Endothelial cell of umbilical vein (primary cell): ENCODE measurements at regions not wholly inside any gene's neighbourhood (a gene's known extent, or its start where the extent isn't known, plus 50 kb on each side); places are given as distances from the start of the nearest gene placed in this dataset.
"Not testable (repeated sequence)": the region's sequence is repeated elsewhere in the genome, so short reads cannot be mapped to it uniquely, and the experiment has no call there.

ENCODE experiments used
- BruUV-seq: library from RNA; stranded (reverse); fragments of 400-500 nt; replicated peaks from 2 replicates; lab custom pipeline; 2021; lab: Mats Ljungman, UMichigan
- CTCF ChIA-PET: fragments of 300-600, 350-600 bp; sonication (Branson Sonifier 250); formaldehyde crosslinking; loops from one replicate; lab custom pipeline; 2021; ENCODE audit warnings: antibody characterized with exemption, inconsistent platforms; lab: Charles Lee
- POLR2A ChIA-PET: fragments of 300-600, 350-600 bp; sonication (Branson Sonifier 250); formaldehyde crosslinking; loops from one replicate; lab custom pipeline; 2021; ENCODE audit warnings: antibody characterized with exemption, inconsistent platforms; lab: Charles Lee
- DNase-seq: peaks from one replicate; pipeline ENCODE4 v3.0.0-alpha.2; 2011; ENCODE audit warnings: low read depth, low spot score
- FAIRE-seq: peaks from 2 replicates; lab custom pipeline; 2011; peaks lifted over from hg19 to GRCh38; lab: Jason Lieb, UNC
- H2AFZ ChIP-seq: 2 replicates; pipeline ENCODE4 v1.6.0; 2012; ENCODE audit warnings: low read depth, low read length, control low read depth, inconsistent platforms
- H3K27ac ChIP-seq: 2 replicates; pipeline ENCODE4 v1.5.1; 2011; ENCODE audit warnings: low read depth, mild to moderate bottlenecking, control low read depth, low read length, moderate library complexity; ENCODE audit not compliant: insufficient read depth
- H3K27me3 ChIP-seq, 2 experiments: 2 replicates each; pipeline versions ENCODE4 v1.6.0 to v1.6.1; 2011; ENCODE audit warnings: low read length in 2 of 2, mixed read lengths in 1 of 2; ENCODE audit not compliant: control insufficient read depth in 2 of 2, insufficient read depth in 2 of 2
- H3K36me3 ChIP-seq, 2 experiments: 2 replicates in 1 of 2; 3 replicates in 1 of 2; pipeline ENCODE4 v1.5.1; 2011; ENCODE audit warnings: low read length in 2 of 2, mild to moderate bottlenecking in 1 of 2, moderate library complexity in 1 of 2; ENCODE audit not compliant: control insufficient read depth in 2 of 2, insufficient read depth in 2 of 2; ENCODE audit errors: extremely low read depth in 1 of 2
- H3K4me1 ChIP-seq: 3 replicates; pipeline ENCODE4 v1.5.1; 2011; ENCODE audit warnings: mild to moderate bottlenecking, low read length; ENCODE audit not compliant: control insufficient read depth, insufficient read depth; ENCODE audit errors: extremely low read depth
- H3K4me2 ChIP-seq: 2 replicates; pipeline ENCODE4 v1.6.1; 2011; ENCODE audit warnings: low read length, control low read depth, mixed read lengths; ENCODE audit not compliant: insufficient read depth
- H3K4me3 ChIP-seq, 3 experiments: fragments of 200-600 bp in 1 of 3; sonication (generic), shearing (Covaris generic) in 1 of 3; replicated peaks in 1 of 3; 2 replicates each; pipeline ENCODE4 v1.5.1; 2011 to 2016; ENCODE audit warnings: control low read depth in 3 of 3, low read length in 3 of 3, mild to moderate bottlenecking in 2 of 3, inconsistent platforms in 1 of 3, low read depth in 1 of 3, moderate library complexity in 1 of 3; ENCODE audit not compliant: insufficient read depth in 1 of 3
- H3K79me2 ChIP-seq: 2 replicates; pipeline ENCODE4 v1.6.0; 2012; ENCODE audit warnings: low read length, inconsistent platforms; ENCODE audit not compliant: control insufficient read depth, insufficient read depth
- H3K9ac ChIP-seq: replicated peaks from 2 replicates; pipeline ENCODE3; 2011; ENCODE audit warnings: low read length, control low read depth; ENCODE audit not compliant: insufficient read depth; ENCODE audit errors: extremely low read depth
- H3K9me1 ChIP-seq: replicated peaks from 3 replicates; pipeline ENCODE4 v1.6.0; 2011; ENCODE audit warnings: mild to moderate bottlenecking, low read length; ENCODE audit not compliant: control insufficient read depth, insufficient read depth; ENCODE audit errors: extremely low read depth
- H3K9me3 ChIP-seq: replicated peaks from 2 replicates; pipeline ENCODE4 v1.5.1; 2012; ENCODE audit warnings: low read length, inconsistent platforms; ENCODE audit not compliant: control insufficient read depth, insufficient read depth
- H4K20me1 ChIP-seq: replicated peaks from 2 replicates; pipeline ENCODE3; 2011; ENCODE audit warnings: mild to moderate bottlenecking, low read length; ENCODE audit not compliant: control insufficient read depth, insufficient read depth; ENCODE audit errors: extremely low read depth
- dilution Hi-C: fragments of 300-500 bp; cut with MboI; formaldehyde crosslinking; loops from one replicate; pipeline ENCODE4 v1.15.0; 2019; ENCODE audit warnings: low sequenced_read_pairs; ENCODE audit not compliant: extremely low pct_ligation_motif_present
- intact Hi-C: fragments of 100-400 bp; cut with micrococcal nuclease; formaldehyde crosslinking; loops from one replicate; pipeline ENCODE4 v1.10.0; 2022

- H4K20me1 ChIP-seq, POLR2A ChIA-PET, H3K9ac ChIP-seq, H3K9me3 ChIP-seq, CTCF ChIA-PET, H3K27me3 ChIP-seq, H3K36me3 ChIP-seq, H3K9me1 ChIP-seq, H3K4me2 ChIP-seq, H3K27ac ChIP-seq, H3K4me3 ChIP-seq, dilution Hi-C loops, BruUV-seq, DNase-seq, FAIRE-seq, H3K4me1 ChIP-seq, H2AFZ ChIP-seq, H3K79me2 ChIP-seq, intact Hi-C loops: not testable (repeated sequence)
These were observed 224.6 kb upstream of the LRRC61 start for GRCh38 chr7:150098592-150098991.

- H3K4me3 ChIP-seq, H3K4me2 ChIP-seq, CTCF ChIA-PET, FAIRE-seq, H2AFZ ChIP-seq, H3K27ac ChIP-seq, DNase-seq, intact Hi-C loops, H3K36me3 ChIP-seq, H3K27me3 ChIP-seq, BruUV-seq, H3K79me2 ChIP-seq, H3K4me1 ChIP-seq, H3K9ac ChIP-seq, H3K9me3 ChIP-seq, H4K20me1 ChIP-seq, POLR2A ChIA-PET, H3K9me1 ChIP-seq, dilution Hi-C loops: not testable (repeated sequence)
These were observed 221.9 kb upstream of the LRRC61 start for GRCh38 chr7:150101282-150101681.

GRCh38 chr7:150107283-150107682 is 215.9 kb upstream of the LRRC61 start:
- H3K27me3 ChIP-seq, H3K9me1 ChIP-seq, H3K36me3 ChIP-seq, BruUV-seq, H3K4me3 ChIP-seq, H3K4me2 ChIP-seq, H3K4me1 ChIP-seq, intact Hi-C loops, H3K9ac ChIP-seq, H2AFZ ChIP-seq, FAIRE-seq, H3K79me2 ChIP-seq, H3K9me3 ChIP-seq, H3K27ac ChIP-seq, POLR2A ChIA-PET, DNase-seq, CTCF ChIA-PET, H4K20me1 ChIP-seq, dilution Hi-C loops: not testable (repeated sequence)

- POLR2A ChIA-PET, BruUV-seq, H4K20me1 ChIP-seq, intact Hi-C loops, DNase-seq, H2AFZ ChIP-seq, H3K27me3 ChIP-seq, H3K9me3 ChIP-seq, H3K4me1 ChIP-seq, dilution Hi-C loops, CTCF ChIA-PET, H3K27ac ChIP-seq, H3K4me2 ChIP-seq, H3K79me2 ChIP-seq, FAIRE-seq, H3K9ac ChIP-seq, H3K9me1 ChIP-seq, H3K4me3 ChIP-seq, H3K36me3 ChIP-seq: not testable (repeated sequence)
These were observed 212.8 kb upstream of the LRRC61 start for GRCh38 chr7:150110375-150110820.
